GM20000 (cell line): ENCODE measurements at regions not wholly inside any gene's neighbourhood (a gene's known extent, or its start where the extent isn't known, plus 50 kb on each side); places are given as distances from the start of the nearest gene placed in this dataset.
"Not testable (repeated sequence)": the region's sequence is repeated elsewhere in the genome, so short reads cannot be mapped to it uniquely, and the experiment has no call there.

Experiments
- DNase-seq: peaks from one replicate; pipeline ENCODE4 v3.0.0; 2012; ENCODE audit warnings: low spot score
- TF ChIP-seq, protein P1 (sequence below): IDR thresholded peaks from 2 replicates; pipeline ENCODE4 v1.5.1; 2012; ENCODE audit warnings: mild to moderate bottlenecking, control low read depth; ENCODE audit errors: extremely low read depth, missing control alignments

GRCh38 chr14:28966416-28967233 is 200.0 kb downstream of the FOXG1 start:
- DNase-seq: no peak
- TF ChIP-seq, protein P1, sequence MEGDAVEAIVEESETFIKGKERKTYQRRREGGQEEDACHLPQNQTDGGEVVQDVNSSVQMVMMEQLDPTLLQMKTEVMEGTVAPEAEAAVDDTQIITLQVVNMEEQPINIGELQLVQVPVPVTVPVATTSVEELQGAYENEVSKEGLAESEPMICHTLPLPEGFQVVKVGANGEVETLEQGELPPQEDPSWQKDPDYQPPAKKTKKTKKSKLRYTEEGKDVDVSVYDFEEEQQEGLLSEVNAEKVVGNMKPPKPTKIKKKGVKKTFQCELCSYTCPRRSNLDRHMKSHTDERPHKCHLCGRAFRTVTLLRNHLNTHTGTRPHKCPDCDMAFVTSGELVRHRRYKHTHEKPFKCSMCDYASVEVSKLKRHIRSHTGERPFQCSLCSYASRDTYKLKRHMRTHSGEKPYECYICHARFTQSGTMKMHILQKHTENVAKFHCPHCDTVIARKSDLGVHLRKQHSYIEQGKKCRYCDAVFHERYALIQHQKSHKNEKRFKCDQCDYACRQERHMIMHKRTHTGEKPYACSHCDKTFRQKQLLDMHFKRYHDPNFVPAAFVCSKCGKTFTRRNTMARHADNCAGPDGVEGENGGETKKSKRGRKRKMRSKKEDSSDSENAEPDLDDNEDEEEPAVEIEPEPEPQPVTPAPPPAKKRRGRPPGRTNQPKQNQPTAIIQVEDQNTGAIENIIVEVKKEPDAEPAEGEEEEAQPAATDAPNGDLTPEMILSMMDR: no peak

GRCh38 chr14:28975084-28975483 is 208.5 kb downstream of the FOXG1 start:
- TF ChIP-seq, protein P1: no peak
- DNase-seq: no peak

GRCh38 chr14:28982228-28982627 is 215.6 kb downstream of the FOXG1 start:
- DNase-seq: no peak

GRCh38 chr14:28983279-28983678 is 216.7 kb downstream of the FOXG1 start:
- TF ChIP-seq, protein P1: no peak
- DNase-seq: no peak

More at GRCh38 chr14:28982228-28982627, 215.6 kb downstream of the FOXG1 start:
- TF ChIP-seq, protein P1: no peak

DNA sequence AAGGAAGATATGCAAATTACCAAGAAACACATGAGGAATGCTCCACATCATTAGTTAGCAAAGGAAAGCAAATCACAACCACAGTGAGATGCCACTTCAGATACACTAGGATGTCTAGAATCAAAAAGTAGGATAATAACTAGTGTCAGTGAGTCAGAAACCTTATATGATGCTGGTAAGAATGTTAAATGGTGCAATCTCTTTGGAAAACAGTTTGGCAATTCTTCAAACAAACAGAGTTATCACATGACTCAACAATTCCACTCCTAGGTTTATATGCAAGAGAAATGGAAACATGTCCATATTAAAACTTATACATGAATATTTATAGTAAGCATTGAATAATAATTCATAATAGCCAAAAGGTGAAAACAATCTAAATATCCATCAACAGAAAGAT is 220.9 kb downstream of the FOXG1 start:
- TF ChIP-seq, protein P1: no peak
- DNase-seq: no peak

DNA sequence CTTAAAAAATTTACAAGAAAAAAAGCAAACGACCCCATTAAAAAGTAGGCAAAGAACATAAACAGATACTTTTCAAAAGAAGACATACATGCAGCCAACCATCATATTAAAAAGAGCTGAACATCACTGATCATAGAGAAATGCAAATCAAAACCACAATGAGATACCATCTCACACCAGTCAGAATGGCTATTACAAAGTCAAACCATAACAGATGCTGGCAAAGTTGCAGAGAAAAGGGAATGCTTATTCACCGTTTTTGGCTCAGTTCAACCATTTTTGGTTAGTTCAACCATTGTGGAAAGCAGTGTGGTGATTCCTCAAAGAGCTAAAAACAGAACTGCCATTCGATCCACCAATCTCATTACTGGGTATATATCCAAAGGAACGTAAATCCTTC is 230.6 kb downstream of the FOXG1 start:
- DNase-seq: not testable (repeated sequence)

DNA sequence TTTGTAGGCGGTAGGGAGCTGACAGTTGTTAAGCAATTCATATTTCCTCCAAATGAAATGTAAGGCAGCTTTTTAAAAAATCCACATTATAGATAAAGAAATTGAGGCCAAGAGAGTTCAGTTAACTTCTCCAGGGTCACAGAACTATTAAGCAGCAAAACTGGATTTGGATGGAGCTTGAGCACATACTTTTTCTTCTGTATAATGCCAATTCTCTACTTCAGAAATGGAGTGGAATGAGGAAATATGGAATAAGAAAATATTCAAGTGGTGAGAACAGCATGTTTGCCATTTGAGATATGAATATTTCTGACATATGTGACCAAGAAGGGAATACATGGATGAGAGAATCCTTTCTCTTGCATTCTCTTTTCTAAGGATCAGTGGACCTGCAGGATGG is 233.1 kb downstream of the FOXG1 start:
- DNase-seq: no peak
- TF ChIP-seq, protein P1: no peak

DNA sequence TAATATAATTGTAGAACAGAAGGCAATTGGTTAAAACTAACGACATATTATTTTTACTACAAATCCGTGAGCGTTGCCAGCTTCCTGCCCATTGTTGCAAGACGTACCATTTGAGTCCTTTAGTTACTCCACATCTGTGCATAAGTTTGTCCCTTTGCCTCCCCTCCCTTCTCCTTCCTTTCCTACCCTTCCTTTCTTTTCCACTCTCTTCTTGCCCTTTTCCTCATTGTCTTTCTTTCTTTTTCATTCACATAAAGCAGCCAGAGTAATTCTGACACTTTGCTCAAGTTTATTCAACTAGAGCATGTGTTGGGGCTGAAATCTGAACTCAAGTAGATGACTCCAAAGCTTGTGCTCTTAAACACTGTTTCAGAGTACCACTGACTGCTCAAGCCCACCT is 239.1 kb downstream of the FOXG1 start:
- no peak for DNase-seq
- TF ChIP-seq, protein P1: no peak
